LNCaP clone FGC (cell line): ENCODE measurements at regions not wholly inside any gene's neighbourhood (a gene's known extent, or its start where the extent isn't known, plus 50 kb on each side); places are given as distances from the start of the nearest gene placed in this dataset.
"Not testable (repeated sequence)": the region's sequence is repeated elsewhere in the genome, so short reads cannot be mapped to it uniquely, and the experiment has no call there.

Experiments used
- DNase-seq: peaks from one replicate; pipeline ENCODE4 v3.0.0-alpha.2; 2011; ENCODE audit warnings: low read depth
- H3K4me3 ChIP-seq: 2 replicates; pipeline ENCODE4 v1.5.1; 2011; ENCODE audit warnings: mild to moderate bottlenecking, low read depth, low read length, control low read depth
- CTCF ChIP-seq: IDR thresholded peaks from 2 replicates; pipeline ENCODE4 v1.5.1; 2012; ENCODE audit warnings: mild to moderate bottlenecking; ENCODE audit not compliant: control insufficient read depth, insufficient read depth; ENCODE audit errors: extremely low read depth

DNA sequence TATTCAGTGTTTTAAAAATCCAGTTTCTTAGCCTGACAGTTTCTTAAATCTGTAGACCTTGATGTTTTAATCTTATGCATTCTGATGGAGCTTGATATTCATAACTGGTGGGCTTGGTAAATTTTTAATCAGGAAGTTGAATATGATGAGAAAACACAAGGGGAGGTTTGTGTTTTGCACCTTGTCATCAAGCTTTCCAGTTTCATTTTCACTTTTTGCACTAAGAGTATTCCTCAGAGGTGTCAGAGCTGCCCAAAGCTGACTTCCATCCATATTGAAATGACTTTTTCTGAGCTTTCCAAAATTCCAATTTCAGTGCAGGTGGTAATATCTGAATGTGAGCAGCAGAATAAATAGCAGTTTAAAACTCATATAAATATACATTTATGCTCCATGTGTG is 555.0 kb upstream of the RBFOX1 start:
- no peak for TF ChIP-seq CTCF
- no peak overlapping the region for H3K4me3 ChIP-seq
- no peak for DNase-seq

DNA sequence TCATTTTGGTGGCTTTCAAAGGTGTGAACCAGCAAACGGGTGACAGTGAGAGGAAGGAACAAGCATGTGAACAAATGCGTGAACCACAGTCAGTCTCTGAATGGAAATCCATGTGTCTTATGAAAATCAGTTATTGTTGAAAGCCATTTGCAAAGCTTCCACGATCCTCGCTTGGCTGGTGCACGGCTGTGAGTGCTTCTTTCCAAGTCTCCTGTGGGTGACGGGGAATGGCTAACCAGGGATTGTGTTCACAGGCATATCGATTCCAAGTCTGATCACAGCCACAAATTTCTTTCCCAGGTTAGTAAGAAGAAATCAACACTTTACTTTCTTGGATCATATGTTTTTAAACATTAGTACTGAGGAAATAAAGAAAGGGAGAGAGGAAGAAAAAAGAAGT is 556.9 kb upstream of the RBFOX1 start:
- TF ChIP-seq CTCF: no peak
- no peak overlapping the region for H3K4me3 ChIP-seq
- DNase-seq: no peak

DNA sequence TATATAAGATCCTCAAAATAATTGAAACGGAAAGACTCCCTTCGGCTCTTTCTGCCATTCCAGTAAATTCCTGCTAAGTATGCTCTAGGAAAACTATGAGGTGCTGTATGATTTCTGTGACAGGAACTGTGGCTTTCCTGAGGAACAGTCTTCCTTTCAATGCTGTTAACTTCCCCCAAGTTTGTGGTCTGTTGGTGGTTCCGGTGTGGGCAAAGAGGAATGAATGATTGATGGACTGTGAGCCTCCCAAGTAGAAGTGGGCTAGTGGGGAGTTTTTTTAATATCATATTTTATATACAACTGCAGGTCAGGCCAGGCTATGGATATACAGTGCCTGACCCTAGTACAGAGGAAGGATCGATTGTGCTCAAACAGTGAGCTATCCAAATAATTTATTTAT is 560.7 kb upstream of the RBFOX1 start:
- no peak for DNase-seq
- H3K4me3 ChIP-seq: no peak overlapping the region
- no peak for TF ChIP-seq CTCF

GRCh38 chr16:6753553-6753952 is 579.1 kb upstream of the RBFOX1 start:
- DNase-seq: no peak
- H3K4me3 ChIP-seq: no peak overlapping the region
- no peak for TF ChIP-seq CTCF

DNA sequence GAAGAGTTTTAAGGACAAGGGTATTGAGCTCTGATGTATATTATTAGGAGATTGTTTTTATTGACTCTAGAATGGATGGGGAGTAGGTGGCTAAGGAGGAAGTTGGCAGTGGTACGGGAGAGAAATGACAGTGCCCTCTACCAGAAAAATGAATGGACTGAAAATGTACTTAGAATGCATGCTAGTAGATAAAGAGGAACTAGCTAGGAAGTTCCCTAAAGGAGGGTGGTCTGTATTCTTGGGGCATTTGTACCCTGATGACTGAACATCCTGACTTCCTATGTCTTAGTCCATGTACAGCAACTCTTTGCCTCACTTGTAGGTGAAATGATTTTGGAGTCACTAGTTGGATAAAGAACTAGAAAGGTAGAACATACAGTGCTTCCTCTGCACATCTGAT is 581.5 kb upstream of the RBFOX1 start:
- TF ChIP-seq CTCF: no peak
- no peak overlapping the region for H3K4me3 ChIP-seq
- no peak for DNase-seq

GRCh38 chr16:6749698-6750097 is 582.9 kb upstream of the RBFOX1 start:
- DNase-seq: no peak
- TF ChIP-seq CTCF: no peak
- no peak overlapping the region for H3K4me3 ChIP-seq

DNA sequence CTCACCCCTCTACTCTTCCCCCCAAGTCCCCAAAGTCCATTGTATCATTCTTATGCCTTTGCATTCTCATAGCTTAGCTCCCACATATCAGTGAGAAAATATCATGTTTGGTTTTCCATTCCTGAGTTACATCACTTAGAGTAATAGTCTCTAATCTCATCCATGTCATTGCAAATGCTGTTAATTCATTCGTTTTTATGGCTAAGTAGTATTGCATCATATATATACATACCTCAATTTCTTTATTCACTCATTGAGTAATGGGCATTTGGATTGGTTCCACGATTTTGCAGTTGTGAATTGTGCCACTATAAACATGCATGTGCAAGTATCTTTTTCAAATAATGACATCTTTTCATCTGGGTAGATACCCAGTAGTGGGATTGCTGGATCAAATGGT is 596.3 kb upstream of the RBFOX1 start:
- not testable (repeated sequence) for DNase-seq, H3K4me3 ChIP-seq

DNA sequence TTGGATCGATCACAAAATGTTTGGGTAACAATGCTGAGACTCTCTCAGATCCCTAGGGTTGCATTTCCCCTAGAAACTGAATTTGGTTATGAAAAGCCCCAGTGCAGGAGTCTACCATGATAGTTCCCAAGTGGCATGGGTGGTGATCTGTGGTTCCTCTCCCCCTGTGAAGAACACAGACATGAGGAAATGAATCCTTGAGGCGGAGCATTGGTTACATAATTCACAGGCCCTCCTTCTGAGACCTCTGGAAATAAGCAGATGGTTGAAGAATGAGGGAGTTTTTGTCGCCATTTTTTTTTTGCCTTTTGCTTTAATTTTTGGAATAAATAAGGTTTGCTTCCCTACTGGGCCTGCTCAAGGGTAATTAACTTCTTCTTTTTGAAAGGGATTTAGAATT is 597.0 kb upstream of the RBFOX1 start:
- H3K4me3 ChIP-seq: no peak overlapping the region
- no peak for DNase-seq
- no peak for TF ChIP-seq CTCF
